ENCODE measurements at regions not wholly inside any gene's neighbourhood (a gene's known extent, or its start where the extent isn't known, plus 50 kb on each side); places are given as distances from the start of the nearest gene placed in this dataset.

- no peak for TF ChIP-seq CTCF (IDR thresholded peaks at IDR 0.05)
- TF ChIP-seq POLR2A (IDR thresholded peaks at IDR 0.05), result no peak
Measured at GRCh38 chr4:111441687-111442086, 703.6 kb upstream of the FAM241A start.

All from right lobe of liver (tissue), 4 donors.